ENCODE measurements at regions not wholly inside any gene's neighbourhood (a gene's known extent, or its start where the extent isn't known, plus 50 kb on each side); places are given as distances from the start of the nearest gene placed in this dataset.

GRCh38 chr7:88395715-88396114 is 89.0 kb upstream of the STEAP4 start:
- DNase-seq (ENCODE audit: extremely low read depth, insufficient read length) = no peak
- Histone ChIP-seq H3K27me3 (replicated peaks; ENCODE audit: control insufficient read depth, insufficient read depth, low read length) (no peaks in the 10 kb centered on the region), H3K36me3 (ENCODE audit: control insufficient read depth, insufficient read depth, low read length) (no peaks in the 10 kb centered on the region), H3K4me3 (replicated peaks; ENCODE audit: low read depth, low read length) (no peak overlapping the region)
- TF ChIP-seq, protein P1, sequence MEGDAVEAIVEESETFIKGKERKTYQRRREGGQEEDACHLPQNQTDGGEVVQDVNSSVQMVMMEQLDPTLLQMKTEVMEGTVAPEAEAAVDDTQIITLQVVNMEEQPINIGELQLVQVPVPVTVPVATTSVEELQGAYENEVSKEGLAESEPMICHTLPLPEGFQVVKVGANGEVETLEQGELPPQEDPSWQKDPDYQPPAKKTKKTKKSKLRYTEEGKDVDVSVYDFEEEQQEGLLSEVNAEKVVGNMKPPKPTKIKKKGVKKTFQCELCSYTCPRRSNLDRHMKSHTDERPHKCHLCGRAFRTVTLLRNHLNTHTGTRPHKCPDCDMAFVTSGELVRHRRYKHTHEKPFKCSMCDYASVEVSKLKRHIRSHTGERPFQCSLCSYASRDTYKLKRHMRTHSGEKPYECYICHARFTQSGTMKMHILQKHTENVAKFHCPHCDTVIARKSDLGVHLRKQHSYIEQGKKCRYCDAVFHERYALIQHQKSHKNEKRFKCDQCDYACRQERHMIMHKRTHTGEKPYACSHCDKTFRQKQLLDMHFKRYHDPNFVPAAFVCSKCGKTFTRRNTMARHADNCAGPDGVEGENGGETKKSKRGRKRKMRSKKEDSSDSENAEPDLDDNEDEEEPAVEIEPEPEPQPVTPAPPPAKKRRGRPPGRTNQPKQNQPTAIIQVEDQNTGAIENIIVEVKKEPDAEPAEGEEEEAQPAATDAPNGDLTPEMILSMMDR (IDR thresholded peaks at IDR 0.05; ENCODE audit: insufficient read depth, low read length, poor library complexity, severe bottlenecking) = no peak

GRCh38 chr7:88391247-88391646 is 84.6 kb upstream of the STEAP4 start:
- Histone ChIP-seq H3K27me3 (replicated peaks; ENCODE audit: control insufficient read depth, insufficient read depth, low read length) (no peaks in the 10 kb centered on the region), H3K36me3 (ENCODE audit: control insufficient read depth, insufficient read depth, low read length) (no peaks in the 10 kb centered on the region), H3K4me3 (replicated peaks; ENCODE audit: low read depth, low read length) (no peak overlapping the region)
- DNase-seq (ENCODE audit: extremely low read depth, insufficient read length) = no peak
- TF ChIP-seq, protein P1 (IDR thresholded peaks at IDR 0.05; ENCODE audit: insufficient read depth, low read length, poor library complexity, severe bottlenecking) = no peak

GRCh38 chr7:88387368-88387767 is 80.7 kb upstream of the STEAP4 start:
- H3K27me3 ChIP-seq (replicated peaks; ENCODE audit: control insufficient read depth, insufficient read depth, low read length) = no peaks in the 10 kb centered on the region
- TF ChIP-seq, protein P1 (IDR thresholded peaks at IDR 0.05; ENCODE audit: insufficient read depth, low read length, poor library complexity, severe bottlenecking) = no peak
- H3K4me3 ChIP-seq (replicated peaks; ENCODE audit: low read depth, low read length) = no peak overlapping the region
- no peak for DNase-seq (ENCODE audit: extremely low read depth, insufficient read length)
- H3K36me3 ChIP-seq (ENCODE audit: control insufficient read depth, insufficient read depth, low read length) = no peaks in the 10 kb centered on the region

DNA sequence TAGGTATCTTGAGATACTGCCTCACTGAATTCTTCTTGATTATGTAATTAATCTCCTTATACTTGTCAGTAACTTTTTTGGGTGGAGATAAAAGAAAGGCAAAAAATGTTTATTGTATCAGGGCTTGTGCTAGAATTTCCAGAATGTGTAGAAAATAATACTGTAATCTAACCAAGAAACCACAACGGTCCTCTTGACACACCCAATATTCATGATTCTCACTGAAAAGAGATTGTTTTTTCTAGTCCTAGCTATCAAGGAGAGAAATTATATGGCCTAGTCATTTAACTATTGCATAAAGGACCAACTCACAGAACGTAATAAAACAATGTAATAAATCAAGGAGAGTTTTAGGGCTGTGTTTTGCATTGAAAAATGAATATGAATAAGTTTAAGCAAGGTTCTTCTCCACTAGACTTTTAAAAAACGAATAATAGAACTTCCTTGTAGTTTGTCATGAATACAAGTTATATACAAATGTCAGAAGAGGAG is 80.0 kb upstream of the STEAP4 start:
- Histone ChIP-seq H3K4me3 (replicated peaks; ENCODE audit: low read depth, low read length) (no peak overlapping the region), H3K36me3 (ENCODE audit: control insufficient read depth, insufficient read depth, low read length) (no peaks in the 10 kb centered on the region), H3K27me3 (replicated peaks; ENCODE audit: control insufficient read depth, insufficient read depth, low read length) (no peaks in the 10 kb centered on the region)
- TF ChIP-seq, protein P1 (IDR thresholded peaks at IDR 0.05; ENCODE audit: insufficient read depth, low read length, poor library complexity, severe bottlenecking) = no peak
- DNase-seq (ENCODE audit: extremely low read depth, insufficient read length) = no peak

DNA sequence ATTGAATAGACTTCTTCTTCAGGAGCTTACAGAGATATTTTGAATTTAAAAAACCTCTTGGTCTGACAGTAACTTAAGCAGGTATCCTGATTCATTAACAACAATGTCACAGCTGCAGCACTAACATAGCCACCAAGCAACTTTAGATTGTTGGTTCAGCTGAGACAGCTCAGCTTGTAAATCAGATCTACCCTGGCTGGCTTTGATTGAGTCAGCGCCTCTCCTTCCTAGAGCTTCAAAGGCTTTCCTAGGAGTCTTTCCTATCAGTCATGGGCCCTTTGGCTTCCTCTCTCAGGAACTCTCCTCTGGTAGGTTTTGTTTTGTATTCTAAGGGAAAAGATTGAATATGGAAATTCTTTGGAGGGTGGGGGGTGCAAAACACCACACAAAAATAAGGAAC is 70.7 kb upstream of the STEAP4 start:
- TF ChIP-seq, protein P1 (IDR thresholded peaks at IDR 0.05; ENCODE audit: insufficient read depth, low read length, poor library complexity, severe bottlenecking) = no peak
- H3K36me3 ChIP-seq (ENCODE audit: control insufficient read depth, insufficient read depth, low read length) = no peaks in the 10 kb centered on the region
- H3K27me3 ChIP-seq (replicated peaks; ENCODE audit: control insufficient read depth, insufficient read depth, low read length) = no peaks in the 10 kb centered on the region
- DNase-seq (ENCODE audit: extremely low read depth, insufficient read length) = no peak
- H3K4me3 ChIP-seq (replicated peaks; ENCODE audit: low read depth, low read length) = no peak overlapping the region

DNA sequence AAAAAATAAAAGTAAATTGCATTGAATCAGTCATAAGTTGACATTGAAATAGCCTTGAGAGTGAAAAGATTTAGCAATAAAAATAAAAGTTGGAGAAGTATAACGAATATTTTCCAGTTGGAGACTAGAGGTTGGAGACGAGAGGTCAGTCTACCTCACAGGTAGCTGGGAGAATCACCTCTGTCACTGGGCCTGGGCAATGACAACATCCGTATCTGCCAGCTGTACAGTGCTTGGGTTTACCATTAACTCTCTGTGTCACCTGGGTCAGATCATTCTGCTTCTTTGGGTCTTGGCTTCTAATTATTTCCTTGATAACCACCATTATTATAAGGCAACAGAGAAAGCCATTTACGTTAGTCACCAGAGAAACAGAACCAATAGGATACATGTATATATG is 62.0 kb upstream of the STEAP4 start:
- Histone ChIP-seq H3K36me3 (ENCODE audit: control insufficient read depth, insufficient read depth, low read length) (no peaks in the 10 kb centered on the region), H3K4me3 (replicated peaks; ENCODE audit: low read depth, low read length) (no peak overlapping the region), H3K27me3 (replicated peaks; ENCODE audit: control insufficient read depth, insufficient read depth, low read length) (no peaks in the 10 kb centered on the region)
- no peak for DNase-seq (ENCODE audit: extremely low read depth, insufficient read length)
- TF ChIP-seq, protein P1 (IDR thresholded peaks at IDR 0.05; ENCODE audit: insufficient read depth, low read length, poor library complexity, severe bottlenecking) = no peak
